Body of pancreas (tissue), 4 donors: ENCODE measurements at regions not wholly inside any gene's neighbourhood (a gene's known extent, or its start where the extent isn't known, plus 50 kb on each side); places are given as distances from the start of the nearest gene placed in this dataset.

Source experiments
- POLR2A ChIP-seq, 3 donors: fragments of 450-650 bp; IDR thresholded peaks; one replicate each; pipeline ENCODE4 v1.6.1; 2016; ENCODE audit warnings: antibody characterized with exemption in 3 of 3, mild to moderate bottlenecking in 2 of 3
- TF ChIP-seq, protein P1 (sequence below), 7 experiments: fragments of 450-650 bp in 4 of 7; fragments of 200-600 bp in 3 of 7; sonication (generic) in 3 of 7; IDR thresholded peaks; one replicate each; pipeline ENCODE4 v1.5.1; 2016 to 2019; ENCODE audit warnings: antibody characterized with exemption in 7 of 7

DNA sequence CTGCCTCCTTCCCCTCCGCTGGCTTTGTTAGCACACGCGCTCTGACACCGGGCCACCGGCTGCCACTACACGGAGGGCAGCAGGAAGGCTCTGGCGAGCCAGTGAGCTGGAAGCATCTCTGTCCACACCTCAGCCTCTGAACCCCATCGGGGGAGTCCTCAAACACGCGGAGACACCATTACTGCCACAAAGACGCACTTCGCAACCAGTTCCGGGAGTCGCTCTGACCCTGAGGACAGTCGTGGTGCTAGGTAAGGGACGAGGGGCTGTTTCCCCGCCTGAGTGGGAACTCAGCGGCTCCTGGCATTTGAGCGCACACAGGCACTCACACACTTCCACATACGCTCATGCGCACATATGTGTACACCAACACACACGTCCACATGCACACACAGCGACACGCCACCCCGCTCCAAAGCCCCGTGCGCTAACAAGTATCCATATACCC is 160.0 kb downstream of the C9orf152 start:
- TF ChIP-seq, protein P1, sequence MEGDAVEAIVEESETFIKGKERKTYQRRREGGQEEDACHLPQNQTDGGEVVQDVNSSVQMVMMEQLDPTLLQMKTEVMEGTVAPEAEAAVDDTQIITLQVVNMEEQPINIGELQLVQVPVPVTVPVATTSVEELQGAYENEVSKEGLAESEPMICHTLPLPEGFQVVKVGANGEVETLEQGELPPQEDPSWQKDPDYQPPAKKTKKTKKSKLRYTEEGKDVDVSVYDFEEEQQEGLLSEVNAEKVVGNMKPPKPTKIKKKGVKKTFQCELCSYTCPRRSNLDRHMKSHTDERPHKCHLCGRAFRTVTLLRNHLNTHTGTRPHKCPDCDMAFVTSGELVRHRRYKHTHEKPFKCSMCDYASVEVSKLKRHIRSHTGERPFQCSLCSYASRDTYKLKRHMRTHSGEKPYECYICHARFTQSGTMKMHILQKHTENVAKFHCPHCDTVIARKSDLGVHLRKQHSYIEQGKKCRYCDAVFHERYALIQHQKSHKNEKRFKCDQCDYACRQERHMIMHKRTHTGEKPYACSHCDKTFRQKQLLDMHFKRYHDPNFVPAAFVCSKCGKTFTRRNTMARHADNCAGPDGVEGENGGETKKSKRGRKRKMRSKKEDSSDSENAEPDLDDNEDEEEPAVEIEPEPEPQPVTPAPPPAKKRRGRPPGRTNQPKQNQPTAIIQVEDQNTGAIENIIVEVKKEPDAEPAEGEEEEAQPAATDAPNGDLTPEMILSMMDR (IDR thresholded peaks at IDR 0.05): no peak
- no peak for TF ChIP-seq POLR2A (IDR thresholded peaks at IDR 0.05)
